Prostate gland (tissue), 2 donors: ENCODE measurements at regions not wholly inside any gene's neighbourhood (a gene's known extent, or its start where the extent isn't known, plus 50 kb on each side); places are given as distances from the start of the nearest gene placed in this dataset.

Experiments
- DNase-seq: peaks from one replicate; pipeline ENCODE4 v3.0.0-alpha.2; 2019; ENCODE audit warnings: low spot score
- H3K27ac ChIP-seq, 2 donors: fragments of 200-600 bp; sonication (generic); 2 replicates each; pipeline ENCODE4 v1.5.1; 2017 to 2019
- H3K27me3 ChIP-seq: fragments of 200-600 bp; sonication (generic); replicated peaks from 2 replicates; pipeline ENCODE4 v1.5.1; 2019; ENCODE audit not compliant: insufficient read depth
- H3K36me3 ChIP-seq, 2 donors: fragments of 200-600 bp; sonication (generic); 1 replicate in 1 of 2; 2 replicates in 1 of 2; pipeline versions ENCODE4 v1.5.1 to v1.8.1; 2017 to 2019
- H3K4me1 ChIP-seq: fragments of 200-600 bp; sonication (generic); replicated peaks from 2 replicates; pipeline ENCODE4 v1.5.1; 2019
- H3K4me3 ChIP-seq, 2 donors: fragments of 200-600 bp; sonication (generic); 2 replicates each; pipeline ENCODE4 v1.5.1; 2017 to 2019
- H3K9me3 ChIP-seq: fragments of 200-600 bp; sonication (generic); 2 replicates; pipeline ENCODE4 v1.5.1; 2017
- POLR2A ChIP-seq: fragments of 450-650 bp; IDR thresholded peaks from one replicate; pipeline ENCODE4 v1.6.1; 2016; ENCODE audit warnings: antibody characterized with exemption, mild to moderate bottlenecking
- POLR2AphosphoS5 ChIP-seq: sonication (generic); formaldehyde crosslinking; IDR thresholded peaks from one replicate; pipeline ENCODE4 v1.6.1; 2017; ENCODE audit warnings: antibody characterized with exemption
- WGBS: methylation state at CpG from one replicate; pipeline ENCODE4 v1.1.5; 2018; 5-methylcytosine and 5-hydroxymethylcytosine counted together
- intact Hi-C: fragments of 100-400 bp; cut with DNase I; formaldehyde crosslinking; loops from one replicate; pipeline ENCODE4 v1.14.2; 2022
- TF ChIP-seq, protein P1 (sequence below), 4 experiments: fragments of 200-600 bp in 2 of 4; fragments of 450-650 bp in 2 of 4; sonication (generic) in 2 of 4; IDR thresholded peaks; 1 replicate in 3 of 4; 2 replicates in 1 of 4; pipeline ENCODE4 v1.5.1; 2016 to 2019; ENCODE audit warnings: antibody characterized with exemption in 4 of 4, mild to moderate bottlenecking in 2 of 4, moderate library complexity in 2 of 4

DNA sequence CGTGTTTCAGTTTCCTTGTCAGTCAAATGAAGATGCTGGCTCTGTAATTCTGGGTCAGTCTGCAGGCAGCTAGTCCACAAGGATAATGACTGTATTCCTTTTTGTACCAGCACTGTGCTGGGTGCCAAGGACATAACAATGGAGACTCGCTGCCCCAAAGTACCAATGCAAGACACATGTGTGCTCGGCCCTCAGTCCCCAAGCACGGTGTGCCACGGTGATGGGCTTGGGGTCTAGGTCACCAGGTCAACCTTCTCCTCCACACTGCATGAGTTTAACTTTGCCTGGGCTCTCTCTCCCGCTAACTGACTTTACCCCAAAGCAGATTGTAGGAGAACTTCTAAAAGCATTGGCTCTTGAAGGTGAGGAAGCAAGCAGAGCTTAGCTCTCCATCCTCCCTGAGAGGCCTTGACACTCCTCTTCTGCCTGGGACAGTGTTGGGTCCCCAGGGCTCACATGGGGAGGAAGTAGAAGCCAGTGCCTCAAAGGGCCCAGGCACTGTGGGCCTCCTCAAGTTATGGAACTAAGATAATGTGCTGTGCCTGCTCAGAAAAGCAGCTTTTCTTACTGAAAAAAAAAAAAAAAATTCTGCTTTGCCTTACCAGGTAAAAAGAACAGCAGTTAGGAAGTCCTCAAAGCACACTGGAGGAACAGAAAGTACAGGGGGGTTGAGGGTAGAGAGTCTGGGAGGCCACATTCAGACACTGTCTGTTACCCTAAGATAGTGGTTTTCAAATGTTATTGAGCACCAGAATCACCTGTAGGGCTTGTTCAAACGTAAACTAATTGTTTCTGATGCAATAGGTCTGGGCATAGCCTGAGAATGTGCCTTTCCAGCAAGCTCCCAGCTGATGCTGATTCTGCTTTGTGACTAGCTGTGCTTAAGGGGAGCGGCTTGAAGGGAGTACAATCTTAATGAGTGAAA, 276.4 kb upstream of the CXCR4 start:
- no peaks in the 10 kb centered on the region for H3K9me3 ChIP-seq
- H3K36me3 ChIP-seq = no peaks in the 10 kb centered on the region
- no peaks in the 10 kb centered on the region for H3K4me1 ChIP-seq
- intact Hi-C loops = no loop called here
- H3K27ac ChIP-seq = no peak overlapping the region
- H3K4me3 ChIP-seq = no peak overlapping the region
- TF ChIP-seq POLR2AphosphoS5 (no peak), POLR2A (no peak)
- TF ChIP-seq, protein P1, sequence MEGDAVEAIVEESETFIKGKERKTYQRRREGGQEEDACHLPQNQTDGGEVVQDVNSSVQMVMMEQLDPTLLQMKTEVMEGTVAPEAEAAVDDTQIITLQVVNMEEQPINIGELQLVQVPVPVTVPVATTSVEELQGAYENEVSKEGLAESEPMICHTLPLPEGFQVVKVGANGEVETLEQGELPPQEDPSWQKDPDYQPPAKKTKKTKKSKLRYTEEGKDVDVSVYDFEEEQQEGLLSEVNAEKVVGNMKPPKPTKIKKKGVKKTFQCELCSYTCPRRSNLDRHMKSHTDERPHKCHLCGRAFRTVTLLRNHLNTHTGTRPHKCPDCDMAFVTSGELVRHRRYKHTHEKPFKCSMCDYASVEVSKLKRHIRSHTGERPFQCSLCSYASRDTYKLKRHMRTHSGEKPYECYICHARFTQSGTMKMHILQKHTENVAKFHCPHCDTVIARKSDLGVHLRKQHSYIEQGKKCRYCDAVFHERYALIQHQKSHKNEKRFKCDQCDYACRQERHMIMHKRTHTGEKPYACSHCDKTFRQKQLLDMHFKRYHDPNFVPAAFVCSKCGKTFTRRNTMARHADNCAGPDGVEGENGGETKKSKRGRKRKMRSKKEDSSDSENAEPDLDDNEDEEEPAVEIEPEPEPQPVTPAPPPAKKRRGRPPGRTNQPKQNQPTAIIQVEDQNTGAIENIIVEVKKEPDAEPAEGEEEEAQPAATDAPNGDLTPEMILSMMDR (IDR thresholded peaks at IDR 0.05) = no peak
- no peaks in the 10 kb centered on the region for H3K27me3 ChIP-seq
- DNase-seq = no peak
- WGBS = 88% methylated on average over 8 of the region's 8 CpGs

DNA sequence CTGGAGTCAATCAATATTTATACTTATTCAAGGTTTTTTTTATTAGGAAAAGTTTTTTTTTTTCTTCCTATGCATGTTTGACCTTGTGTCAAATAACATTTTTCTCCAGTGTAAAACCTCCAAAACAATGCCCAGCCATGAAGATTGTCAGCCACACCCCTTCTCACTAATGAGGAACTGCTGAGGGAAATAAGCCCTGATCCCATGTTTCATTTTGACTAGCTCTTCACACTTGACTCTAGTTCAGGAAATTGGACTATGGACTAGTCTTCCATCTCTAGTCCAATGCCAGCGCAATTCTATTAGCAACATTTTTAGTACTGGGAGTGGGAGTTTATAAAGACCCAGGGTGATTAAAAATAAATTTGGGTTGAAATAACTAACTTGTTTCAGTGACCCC, 275.6 kb upstream of the CXCR4 start:
- TF ChIP-seq POLR2AphosphoS5 (no peak), POLR2A (no peak)
- TF ChIP-seq, protein P1 (IDR thresholded peaks at IDR 0.05) = no peak
- intact Hi-C loops = no loop called here
- 100% methylated on average over 1 of the region's 1 CpG for WGBS

GRCh38 chr2:136392897-136393505, 275.1 kb upstream of the CXCR4 start:
- H3K36me3 ChIP-seq = no peaks in the 10 kb centered on the region
- DNase-seq = no peak
- H3K4me1 ChIP-seq = no peaks in the 10 kb centered on the region
- H3K9me3 ChIP-seq = no peaks in the 10 kb centered on the region
- TF ChIP-seq POLR2AphosphoS5 (no peak), POLR2A (no peak)
- TF ChIP-seq, protein P1 (IDR thresholded peaks at IDR 0.05) = no peak
- no peak overlapping the region for H3K4me3 ChIP-seq
- H3K27me3 ChIP-seq = no peaks in the 10 kb centered on the region
- WGBS = 80% methylated on average over 4 of the region's 4 CpGs
- no peak overlapping the region for H3K27ac ChIP-seq
- intact Hi-C loops = no loop called here

More for the DNA sequence above, 275.6 kb upstream of the CXCR4 start:
- Histone ChIP-seq H3K36me3 (no peaks in the 10 kb centered on the region), H3K9me3 (no peaks in the 10 kb centered on the region), H3K27me3 (no peaks in the 10 kb centered on the region), H3K27ac (no peak overlapping the region), H3K4me3 (no peak overlapping the region), H3K4me1 (no peaks in the 10 kb centered on the region)
- DNase-seq = no peak

GRCh38 chr2:136389809-136390208, 271.9 kb upstream of the CXCR4 start:
- Histone ChIP-seq H3K27me3 (no peaks in the 10 kb centered on the region), H3K4me3 (no peak overlapping the region), H3K4me1 (no peaks in the 10 kb centered on the region), H3K9me3 (no peaks in the 10 kb centered on the region), H3K36me3 (no peaks in the 10 kb centered on the region), H3K27ac (no peak overlapping the region)
- WGBS = 78% methylated on average over 3 of the region's 3 CpGs
- DNase-seq = no peak
- intact Hi-C loops = no loop called here
- no peak for TF ChIP-seq POLR2A
- TF ChIP-seq, protein P1 (IDR thresholded peaks at IDR 0.05) = no peak
- TF ChIP-seq POLR2AphosphoS5 = no peak

- intact Hi-C loops = no loop called here
- no peaks in the 10 kb centered on the region for H3K36me3 ChIP-seq
- TF ChIP-seq POLR2AphosphoS5 (no peak), POLR2A (no peak)
- TF ChIP-seq, protein P1 (IDR thresholded peaks at IDR 0.05) = no peak
- H3K27ac ChIP-seq = no peak overlapping the region
- H3K9me3 ChIP-seq = no peaks in the 10 kb centered on the region
- H3K4me1 ChIP-seq = no peaks in the 10 kb centered on the region
- 38% methylated on average over 3 of the region's 3 CpGs for WGBS
- no peaks in the 10 kb centered on the region for H3K27me3 ChIP-seq
- DNase-seq = no peak
- H3K4me3 ChIP-seq = no peak overlapping the region
Measured at GRCh38 chr2:136386046-136386445, 268.1 kb upstream of the CXCR4 start.
